Kidney glomerular epithelial cell (primary cell): ENCODE measurements at regions not wholly inside any gene's neighbourhood (a gene's known extent, or its start where the extent isn't known, plus 50 kb on each side); places are given as distances from the start of the nearest gene placed in this dataset.

Source experiments
- DNase-seq: peaks from one replicate; lab custom pipeline; 2025; lab: John Stamatoyannopoulos, UW

GRCh38 chr9:69955536-69956355 lies 87.9 kb upstream of the MAMDC2 start:
- no peak for DNase-seq

- no peak for DNase-seq
Observed at GRCh38 chr9:69961843-69962242, 81.8 kb upstream of the MAMDC2 start.

GRCh38 chr9:69963803-69964202 lies 79.8 kb upstream of the MAMDC2 start:
- DNase-seq: no peak

GRCh38 chr9:69964446-69964845 lies 79.2 kb upstream of the MAMDC2 start:
- no peak for DNase-seq

GRCh38 chr9:69965416-69966145 lies 78.1 kb upstream of the MAMDC2 start:
- DNase-seq: no peak

GRCh38 chr9:69967344-69967743 lies 76.3 kb upstream of the MAMDC2 start:
- no peak for DNase-seq

GRCh38 chr9:69970001-69970533 lies 73.6 kb upstream of the MAMDC2 start:
- DNase-seq: no peak

GRCh38 chr9:69971643-69972449 lies 71.8 kb upstream of the MAMDC2 start:
- peak; percentile 72 for DNase-seq

GRCh38 chr9:69975681-69976080 lies 68.0 kb upstream of the MAMDC2 start:
- no peak for DNase-seq

GRCh38 chr9:69976152-69976551 lies 67.5 kb upstream of the MAMDC2 start:
- DNase-seq: peak; percentile 69

GRCh38 chr9:69980041-69980440 lies 63.6 kb upstream of the MAMDC2 start:
- no peak for DNase-seq

- DNase-seq: no peak
Observed at GRCh38 chr9:69980591-69980990, 63.1 kb upstream of the MAMDC2 start.

GRCh38 chr9:69981686-69982445 lies 61.8 kb upstream of the MAMDC2 start:
- DNase-seq: peak; percentile 85

- DNase-seq: no peak
Observed at GRCh38 chr9:69984831-69985230, 58.8 kb upstream of the MAMDC2 start.

GRCh38 chr9:69985971-69986370 lies 57.7 kb upstream of the MAMDC2 start:
- DNase-seq: no peak

- no peak for DNase-seq
Observed at GRCh38 chr9:69986970-69987369, 56.7 kb upstream of the MAMDC2 start.

GRCh38 chr9:69987457-69987856 lies 56.2 kb upstream of the MAMDC2 start:
- no peak for DNase-seq

GRCh38 chr9:69993110-69993509 lies 50.5 kb upstream of the MAMDC2 start:
- DNase-seq: no peak
